ENCODE measurements at regions not wholly inside any gene's neighbourhood (a gene's known extent, or its start where the extent isn't known, plus 50 kb on each side); places are given as distances from the start of the nearest gene placed in this dataset.
A peak's percentile ranks its signal among the peaks of the same experiment; 100 is the strongest.
"Not testable (repeated sequence)": the region's sequence is repeated elsewhere in the genome, so short reads cannot be mapped to it uniquely, and the experiment has no call there.

DNA sequence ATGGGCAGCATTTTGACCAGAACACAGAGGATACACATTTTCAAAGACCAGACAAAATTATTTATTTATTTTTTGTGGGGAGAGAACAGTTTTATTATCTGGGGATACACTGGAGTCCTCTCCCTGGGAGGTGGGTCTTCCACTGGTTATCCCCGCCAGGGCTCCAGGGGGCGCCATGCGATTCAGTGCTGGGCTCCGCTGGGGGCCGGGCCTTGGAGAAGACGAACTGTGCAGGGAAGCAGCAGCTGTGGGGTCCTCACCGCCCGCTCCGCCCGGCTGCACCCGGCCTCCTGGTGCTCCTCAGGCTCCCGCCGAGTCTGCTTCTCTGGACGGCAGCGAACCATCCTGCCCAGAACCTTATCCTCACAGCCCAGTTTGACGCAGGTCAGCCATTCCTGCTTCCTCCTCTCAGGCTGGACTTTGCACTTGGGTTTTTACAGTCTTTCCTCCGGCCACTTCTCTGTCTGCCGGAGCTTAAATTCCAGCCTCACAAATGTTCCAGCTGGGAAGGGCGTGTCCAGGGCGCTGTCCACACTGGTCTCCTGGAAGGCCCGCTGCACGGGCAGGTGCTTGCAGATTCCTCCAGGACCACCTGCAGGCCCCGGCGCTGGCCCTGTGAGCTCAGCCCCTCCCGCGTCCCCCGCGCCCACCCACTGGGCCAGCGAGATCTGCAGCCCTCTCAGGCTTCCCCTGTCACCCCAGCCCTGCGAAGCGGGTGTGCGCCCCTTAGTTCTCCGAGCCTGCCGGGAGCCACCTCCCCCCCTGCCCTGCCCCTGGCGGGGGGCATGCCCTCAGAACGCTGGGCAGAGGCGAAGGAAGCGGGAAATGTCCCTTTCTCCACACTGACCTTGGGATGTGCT lies 1830.0 kb upstream of the DEFB115 start:
- no peak for DNase-seq

DNA sequence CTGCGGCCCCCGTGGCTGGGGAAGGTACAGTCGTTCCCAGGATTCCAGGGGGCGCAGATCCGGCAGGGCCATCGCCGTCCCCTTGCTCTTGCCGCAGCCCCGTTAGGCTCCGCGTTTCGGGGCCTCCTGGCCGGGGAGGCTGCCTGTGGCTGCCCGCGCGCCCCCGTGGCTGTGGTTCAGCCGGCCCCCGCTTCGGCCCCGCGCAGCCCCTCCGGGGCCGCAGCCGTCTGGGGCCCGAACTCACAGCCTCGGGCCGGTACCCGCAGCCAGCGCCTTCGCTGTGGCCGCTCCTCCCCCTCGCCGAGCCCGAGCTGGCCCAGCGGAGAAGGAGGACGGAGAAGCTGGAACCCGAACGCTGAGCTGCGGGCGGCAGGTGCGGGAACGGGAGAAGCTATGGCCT lies 1826.9 kb upstream of the DEFB115 start:
- no peak for DNase-seq

DNA sequence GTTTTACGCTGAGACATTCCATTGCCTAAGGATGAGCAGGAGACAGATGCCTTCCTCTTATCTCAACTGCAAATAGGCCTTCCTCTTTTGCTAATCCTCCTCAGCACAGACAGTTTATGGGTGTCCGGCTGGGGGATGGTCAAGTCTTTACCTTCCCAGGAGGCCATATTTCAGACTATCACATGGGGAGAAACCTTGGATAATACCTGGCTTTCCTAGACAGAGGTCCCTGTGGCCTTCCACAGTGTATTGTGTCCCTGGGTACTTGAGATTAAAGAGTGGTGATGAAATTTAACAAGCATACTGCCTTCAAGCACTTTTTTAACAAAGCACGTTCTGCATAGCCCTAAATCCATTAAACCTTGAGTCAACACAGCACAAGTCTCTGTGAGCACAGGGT lies 1816.7 kb upstream of the DEFB115 start:
- DNase-seq, result not testable (repeated sequence)

DNA sequence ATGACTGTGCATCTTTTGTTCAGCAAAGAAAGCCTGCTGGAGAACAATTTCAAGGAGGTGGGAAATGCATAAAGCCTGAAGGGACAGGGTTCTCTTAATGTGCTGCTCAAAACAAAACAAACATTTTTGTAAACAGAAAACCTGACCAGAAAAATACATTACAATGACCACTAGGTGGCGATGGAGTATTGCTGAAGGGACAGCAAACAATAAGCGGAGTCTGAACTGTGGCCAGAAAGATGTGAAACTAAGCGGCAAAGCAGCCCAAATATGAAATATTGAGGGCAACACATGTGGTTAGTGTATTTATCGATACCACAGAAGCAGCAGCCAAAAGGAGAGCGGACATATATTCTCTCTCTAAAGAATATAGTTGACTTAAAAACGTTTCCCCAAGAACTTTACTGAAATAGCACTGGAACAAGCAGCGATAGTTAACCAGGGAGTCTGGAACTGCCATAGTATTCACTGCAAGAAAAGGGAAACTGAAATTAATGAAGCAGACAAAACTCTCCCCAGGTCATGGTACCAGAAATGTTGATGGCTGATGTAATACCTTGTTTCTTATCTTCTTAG lies 1814.2 kb upstream of the DEFB115 start:
- peak; percentile 33 for DNase-seq

DNA sequence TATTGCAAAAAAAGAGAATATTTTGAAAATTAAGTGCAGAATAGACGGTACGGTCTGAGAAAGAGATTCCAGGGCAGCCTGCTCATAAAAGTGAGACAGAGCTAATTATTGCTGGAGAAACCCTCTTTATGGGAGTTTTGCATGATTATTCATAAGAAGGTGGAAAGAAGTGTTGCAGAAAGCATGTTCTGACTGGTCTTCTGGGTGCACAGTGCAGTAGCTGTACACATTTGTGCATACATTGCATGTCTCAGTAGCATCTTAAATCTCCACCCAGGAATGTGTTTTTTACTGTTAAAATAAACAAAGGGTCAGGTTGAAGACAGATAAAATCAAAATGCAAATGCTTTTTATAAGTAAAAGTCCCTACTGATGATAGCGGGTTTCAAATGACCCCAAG lies 1813.6 kb upstream of the DEFB115 start:
- DNase-seq, result no peak

DNA sequence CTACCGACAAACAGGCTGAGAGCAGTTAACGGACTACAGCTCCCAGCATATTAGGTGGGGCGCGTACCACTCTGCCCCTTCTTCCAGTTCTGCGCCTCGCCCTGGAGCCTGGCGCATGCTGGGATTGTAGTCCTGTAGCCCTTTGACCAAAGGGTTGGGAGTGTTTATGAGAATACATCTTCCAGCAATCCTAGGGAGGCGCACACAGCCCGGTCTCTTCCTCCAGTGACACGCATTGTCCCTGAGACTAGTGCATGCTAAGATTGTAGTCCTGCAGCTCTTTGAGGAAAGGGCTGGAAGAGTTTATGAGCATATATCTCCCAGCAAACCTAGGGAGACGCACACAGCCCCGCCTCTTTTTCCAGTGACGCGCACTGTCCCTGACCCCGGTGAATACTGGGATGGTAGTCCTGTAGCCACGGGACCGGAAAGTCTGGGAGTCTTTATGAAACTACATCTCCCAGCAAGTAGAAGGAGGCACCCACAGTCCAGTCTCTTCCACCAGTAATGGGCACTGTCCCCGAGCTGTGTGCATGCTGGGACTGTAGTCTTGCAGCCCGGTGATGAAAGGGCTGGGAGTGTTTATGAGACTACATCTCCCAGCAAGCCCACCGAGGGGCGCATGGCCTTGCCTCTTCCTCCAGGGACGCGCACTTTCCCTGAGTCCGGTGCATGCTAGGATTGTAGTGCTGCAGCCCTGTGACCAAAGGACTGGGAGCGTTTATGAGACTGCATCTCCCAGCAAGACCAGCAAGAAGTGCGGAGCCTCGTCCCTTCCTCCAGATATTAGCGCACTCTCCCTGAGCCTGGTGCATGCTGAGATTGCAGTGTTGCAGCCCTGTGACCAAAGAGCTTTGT lies 1812.2 kb upstream of the DEFB115 start:
- DNase-seq, result peak; percentile 82

DNA sequence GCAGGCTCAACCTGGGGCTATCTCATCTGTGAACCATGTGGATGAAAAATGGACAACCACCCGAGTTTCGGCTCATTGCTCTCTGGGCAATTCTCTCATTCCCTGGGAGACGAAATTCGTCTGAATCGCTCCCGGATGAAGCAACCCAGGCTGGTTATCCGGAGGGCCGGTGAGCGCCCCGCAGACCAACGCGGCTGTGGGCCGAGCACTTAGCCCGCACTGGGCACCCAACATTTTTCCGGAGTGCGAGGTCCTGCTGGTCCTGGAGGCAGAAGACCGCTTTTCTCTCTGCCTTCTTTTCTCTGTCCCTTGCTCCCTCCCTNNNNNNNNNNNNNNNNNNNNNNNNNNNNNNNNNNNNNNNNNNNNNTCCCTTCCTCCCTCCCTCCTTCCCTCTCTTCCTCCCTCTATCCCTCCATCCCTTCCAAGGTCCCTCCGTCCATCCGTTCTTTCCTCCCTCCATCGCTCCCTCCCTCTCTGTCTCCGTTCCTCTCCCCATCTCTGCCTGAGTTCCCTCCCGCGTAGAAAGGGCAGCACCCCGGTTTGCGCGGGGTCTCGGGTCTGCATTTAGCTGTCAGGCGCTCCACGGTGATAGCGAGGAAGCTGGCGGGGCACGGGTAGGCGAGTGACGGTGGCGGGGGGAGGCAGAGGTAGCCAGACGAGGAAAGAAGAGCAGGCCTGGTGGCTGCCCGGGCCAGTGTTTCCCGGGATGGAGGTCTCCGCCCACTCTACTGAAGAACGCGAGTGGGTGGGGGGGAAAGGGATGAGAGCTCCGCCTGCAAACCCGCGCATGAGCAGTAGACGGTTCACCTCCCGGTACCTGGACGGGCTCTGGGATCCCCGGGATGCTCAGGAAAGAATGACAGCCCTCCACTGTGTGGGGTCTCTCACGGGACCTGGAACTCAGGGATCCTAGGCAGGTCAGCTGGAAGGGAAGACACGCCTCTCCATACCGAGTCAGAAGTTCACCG lies 1809.7 kb upstream of the DEFB115 start:
- not testable (repeated sequence) for DNase-seq

DNA sequence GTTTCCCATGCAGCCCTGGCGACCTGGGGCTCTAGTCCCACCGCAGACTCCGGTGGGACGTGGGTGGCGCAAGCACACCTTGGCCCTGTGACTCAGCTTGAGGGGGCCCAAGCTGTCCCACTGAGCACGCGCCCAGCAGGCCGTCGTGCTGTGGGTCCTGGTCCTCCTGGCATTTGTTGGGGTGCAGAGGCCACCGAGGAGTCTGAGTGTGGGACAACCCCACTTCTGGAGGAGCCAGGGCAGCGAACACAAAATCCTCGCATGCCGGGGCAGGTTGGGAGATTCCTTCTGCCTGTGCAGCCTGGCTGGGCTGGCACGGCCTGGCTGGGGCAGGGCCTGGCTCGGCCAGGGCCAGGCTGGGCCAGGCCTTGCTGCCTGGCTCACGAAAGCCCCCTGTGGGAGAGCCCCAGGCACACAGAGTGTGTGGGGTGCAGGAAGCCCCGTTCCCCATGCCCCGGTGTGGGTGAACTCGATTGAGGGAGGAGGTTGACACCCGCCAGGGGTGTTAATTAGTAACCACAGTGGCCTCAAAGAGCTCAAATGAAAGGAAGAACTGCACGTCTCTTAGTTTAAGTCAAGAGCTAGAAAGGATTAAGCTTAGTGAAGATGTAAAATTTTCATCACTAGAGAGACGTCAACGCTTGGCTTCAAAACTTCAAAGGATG lies 1808.5 kb upstream of the DEFB115 start:
- no peak for DNase-seq

DNA sequence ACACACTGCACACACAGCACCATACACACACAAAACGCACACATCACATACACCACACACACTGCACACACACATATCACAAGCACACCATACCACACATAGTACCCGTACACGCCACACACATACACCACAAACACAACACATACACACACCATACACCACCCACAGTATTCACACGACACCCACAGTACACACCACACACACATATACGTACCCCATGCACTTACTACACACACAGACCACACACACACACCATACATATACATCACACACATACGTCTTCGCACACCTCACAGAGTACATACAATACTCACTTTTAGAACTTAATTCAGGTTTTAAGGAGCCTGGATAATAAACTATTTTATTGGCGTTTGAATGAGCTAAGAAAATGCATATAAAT lies 1805.3 kb upstream of the DEFB115 start:
- DNase-seq, result no peak

DNA sequence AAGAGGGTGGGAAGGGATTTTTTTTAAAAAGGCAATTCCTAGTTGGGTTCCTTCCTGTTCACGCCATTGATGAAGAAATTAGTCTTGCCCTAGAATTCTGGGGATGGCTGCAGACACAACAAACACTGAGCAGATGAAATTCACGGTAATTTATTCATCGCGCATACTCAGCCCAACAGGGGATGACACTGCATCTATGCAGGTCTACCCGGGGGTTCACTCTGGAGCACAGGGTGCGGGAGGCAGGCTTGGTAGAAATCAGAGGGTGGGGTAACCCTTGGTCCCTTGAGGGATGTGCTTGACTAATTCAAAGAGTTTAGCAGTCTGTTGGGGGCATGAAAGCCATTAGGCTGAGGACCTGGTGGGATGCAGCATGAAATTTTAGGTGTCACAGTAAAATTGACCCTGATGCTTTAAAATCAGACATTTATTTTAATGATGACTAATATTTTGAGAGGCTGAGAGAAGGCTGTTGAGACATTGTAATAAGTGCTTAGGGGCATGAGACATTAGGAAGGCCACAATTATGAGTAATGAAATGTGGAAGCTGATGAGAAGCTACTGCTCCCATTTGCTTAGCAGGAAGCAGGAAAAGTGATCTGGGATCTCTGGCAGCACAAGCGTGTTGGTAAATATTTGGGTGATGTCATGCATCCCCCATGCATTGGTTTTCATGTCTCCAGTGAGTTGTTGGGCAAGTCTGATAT lies 1800.3 kb upstream of the DEFB115 start:
- DNase-seq, result not testable (repeated sequence)

DNA sequence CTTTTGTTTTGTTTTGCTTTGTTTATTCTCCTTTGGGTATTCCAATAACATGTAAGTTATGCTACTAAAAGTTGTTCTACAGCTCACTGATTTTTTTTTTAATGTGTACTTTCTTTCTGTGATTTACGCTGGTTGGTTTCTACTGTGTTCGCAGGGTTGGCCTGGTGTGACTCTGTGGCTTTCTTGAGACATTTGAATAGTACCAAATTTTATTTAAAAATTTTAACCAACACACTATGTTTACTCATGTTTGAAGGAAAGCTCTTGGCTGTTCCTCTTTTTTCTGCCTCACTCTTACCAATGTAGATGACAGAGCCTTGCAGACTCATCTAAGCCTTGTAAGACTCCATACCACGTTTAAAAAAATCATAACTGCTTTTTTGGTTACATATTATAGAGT lies 1784.9 kb upstream of the DEFB115 start:
- no peak for DNase-seq

DNA sequence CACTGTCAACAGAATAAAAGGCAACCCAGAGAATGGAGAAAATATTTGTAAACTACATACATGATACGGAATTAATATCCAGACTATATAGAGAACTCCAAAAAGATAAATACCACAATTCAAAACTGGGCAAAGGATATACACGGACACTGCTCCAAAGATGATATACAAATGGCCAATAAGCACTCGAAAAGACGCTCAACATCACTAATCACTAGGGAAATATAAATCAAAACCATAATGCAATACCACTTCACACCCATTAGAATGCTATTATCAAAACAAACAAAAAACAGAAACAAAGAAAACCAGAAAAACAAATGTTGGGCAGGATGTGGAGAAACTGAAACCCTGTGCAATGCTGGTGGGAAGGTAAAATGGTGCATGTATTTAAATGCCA lies 1764.6 kb upstream of the DEFB115 start:
- not testable (repeated sequence) for DNase-seq

DNA sequence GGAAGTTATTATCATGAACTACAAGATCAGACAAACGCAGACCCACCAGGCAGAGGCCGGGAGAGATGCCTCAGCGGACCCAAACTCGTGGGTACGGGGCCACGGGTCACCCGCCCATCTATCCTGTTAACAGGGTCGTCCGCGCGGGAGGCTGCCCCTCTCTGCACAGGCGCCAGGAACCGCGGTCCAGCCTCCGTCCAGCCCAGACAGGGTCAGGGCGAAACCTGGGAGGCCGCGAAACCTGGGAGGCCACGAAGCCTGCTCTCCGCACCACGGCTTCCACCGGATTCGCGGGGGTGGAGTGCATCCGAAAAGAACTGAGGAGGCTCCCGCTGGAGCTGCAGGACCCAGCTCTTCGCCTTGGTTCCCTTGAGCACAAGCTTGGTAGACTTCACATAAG lies 1760.7 kb upstream of the DEFB115 start:
- not testable (repeated sequence) for DNase-seq

DNA sequence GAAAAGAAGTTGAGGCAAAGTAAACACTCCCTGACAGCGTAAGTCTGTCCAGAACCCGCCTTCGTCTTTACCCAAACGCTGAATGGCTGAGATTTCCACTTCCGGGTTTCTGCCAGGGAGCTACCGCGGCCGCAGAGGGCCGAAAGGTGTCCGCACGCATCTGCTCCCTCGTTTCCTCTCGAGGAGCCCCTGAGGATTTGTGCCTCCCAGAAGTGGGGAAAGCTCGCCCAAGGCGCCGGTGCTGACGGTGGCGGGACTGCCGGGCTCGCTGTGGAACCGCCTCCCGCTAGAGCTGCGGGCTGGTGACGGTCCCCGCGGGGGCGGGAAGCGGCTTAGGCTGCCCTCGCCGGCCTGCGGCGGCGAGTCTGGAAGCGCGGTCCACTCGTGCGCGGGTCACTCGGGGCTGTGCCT lies 1760.2 kb upstream of the DEFB115 start:
- DNase-seq, result peak; percentile 22

DNA sequence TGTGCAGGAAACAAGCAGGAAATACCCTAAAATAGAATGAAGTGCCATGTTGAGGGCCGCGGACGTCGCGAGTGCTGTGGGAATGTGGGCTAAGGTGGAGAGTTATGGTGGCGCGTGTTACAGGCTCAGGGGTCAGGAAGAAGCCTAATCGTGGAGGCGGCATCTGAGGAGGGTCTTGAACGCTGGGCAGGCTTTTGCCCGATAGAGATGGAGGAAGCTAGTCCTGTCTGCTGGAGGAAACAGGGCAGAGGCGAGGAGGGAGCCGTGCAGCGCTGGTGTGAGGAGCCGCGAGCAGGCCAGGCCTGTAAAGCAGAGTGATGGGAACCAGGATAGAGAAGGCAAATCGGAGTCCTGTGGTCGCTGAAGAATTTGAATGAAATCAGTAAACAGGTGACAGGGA lies 1759.8 kb upstream of the DEFB115 start:
- not testable (repeated sequence) for DNase-seq

DNA sequence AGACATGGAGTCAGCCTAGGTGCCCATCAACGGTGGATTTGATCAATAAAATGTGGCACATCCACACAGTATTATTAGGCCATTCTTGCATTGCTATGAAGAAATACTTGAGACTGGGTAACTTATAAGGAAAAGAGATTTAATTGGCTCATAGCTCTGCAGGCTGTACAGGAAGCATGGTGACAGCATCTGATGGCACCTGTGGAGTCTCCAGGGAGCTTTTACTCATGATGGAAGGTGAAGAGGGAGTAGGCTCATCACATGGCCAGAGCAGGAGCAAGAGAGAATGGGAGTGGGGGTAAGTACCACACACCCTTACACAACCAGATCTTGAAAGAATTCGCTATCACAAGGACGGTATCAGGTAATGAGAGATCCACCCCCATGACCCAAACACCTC lies 1756.7 kb upstream of the DEFB115 start:
- not testable (repeated sequence) for DNase-seq

DNA sequence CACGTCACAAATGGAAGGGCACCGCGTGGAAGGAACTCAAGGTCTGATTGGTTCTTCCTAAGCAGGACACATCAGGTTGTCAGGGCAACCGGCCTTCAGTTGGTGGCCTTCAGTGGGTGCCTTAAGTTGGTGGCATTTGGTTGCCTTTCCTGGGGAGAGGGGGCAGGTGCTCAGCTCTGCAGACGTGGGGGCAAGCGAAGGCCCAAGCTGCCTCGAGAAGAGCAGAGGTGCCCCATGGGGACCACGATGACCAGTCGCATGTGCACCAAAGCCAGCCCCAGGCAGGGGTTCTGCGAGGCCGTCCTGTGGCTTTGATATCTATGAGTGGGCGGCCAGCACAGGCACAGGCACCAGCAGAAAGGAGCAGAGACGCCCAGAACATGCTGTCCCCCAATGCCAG lies 1742.8 kb upstream of the DEFB115 start:
- not testable (repeated sequence) for DNase-seq

DNA sequence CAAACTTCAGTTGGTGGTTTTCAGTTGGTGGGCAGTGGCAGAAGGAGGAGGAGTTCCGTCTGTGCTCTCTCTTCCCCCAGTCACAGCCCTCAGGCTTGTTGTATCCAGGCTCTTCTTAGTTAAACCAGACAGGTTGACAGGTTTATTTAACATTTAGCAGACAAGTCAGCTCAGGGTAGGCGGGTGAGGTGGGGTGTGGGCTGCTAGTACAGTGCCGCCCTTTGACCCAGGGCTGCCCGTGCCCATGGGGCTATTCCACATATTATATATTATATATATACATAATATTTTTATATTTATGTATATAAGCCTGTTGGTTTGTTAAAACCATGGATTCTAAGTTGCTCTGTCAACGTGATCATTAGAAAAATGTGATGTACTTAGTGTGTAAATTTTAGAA lies 1740.6 kb upstream of the DEFB115 start:
- DNase-seq, result not testable (repeated sequence)

DNA sequence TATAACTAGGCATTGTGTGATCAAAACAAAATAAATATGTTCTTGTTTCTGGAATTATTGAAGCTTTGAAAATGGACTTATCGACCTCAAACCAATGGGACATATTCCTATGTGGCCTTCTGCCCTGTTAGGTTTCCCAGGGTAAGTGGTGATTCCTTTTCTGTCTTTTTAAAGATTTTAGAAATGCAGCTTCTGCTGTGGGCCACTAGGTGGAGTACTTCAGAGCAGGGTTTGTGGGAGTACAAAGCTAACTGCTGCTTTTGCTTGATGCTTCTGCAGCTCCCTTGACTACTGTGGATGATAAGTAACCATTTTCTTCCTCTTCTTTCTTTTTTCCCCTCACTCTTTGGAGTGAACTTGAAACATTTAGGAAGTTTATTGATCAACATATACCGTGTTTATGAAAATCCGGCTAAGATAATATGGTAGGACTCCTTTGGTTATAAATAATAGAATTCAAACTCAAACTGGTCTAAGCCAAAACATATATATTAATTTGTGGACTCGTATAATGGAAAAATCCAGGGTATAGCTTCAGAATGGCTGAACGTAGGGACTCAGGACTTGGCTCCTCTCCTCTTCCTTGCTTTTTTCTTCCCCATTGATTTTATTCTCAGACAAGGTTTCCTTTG lies 1737.7 kb upstream of the DEFB115 start:
- not testable (repeated sequence) for DNase-seq

DNA sequence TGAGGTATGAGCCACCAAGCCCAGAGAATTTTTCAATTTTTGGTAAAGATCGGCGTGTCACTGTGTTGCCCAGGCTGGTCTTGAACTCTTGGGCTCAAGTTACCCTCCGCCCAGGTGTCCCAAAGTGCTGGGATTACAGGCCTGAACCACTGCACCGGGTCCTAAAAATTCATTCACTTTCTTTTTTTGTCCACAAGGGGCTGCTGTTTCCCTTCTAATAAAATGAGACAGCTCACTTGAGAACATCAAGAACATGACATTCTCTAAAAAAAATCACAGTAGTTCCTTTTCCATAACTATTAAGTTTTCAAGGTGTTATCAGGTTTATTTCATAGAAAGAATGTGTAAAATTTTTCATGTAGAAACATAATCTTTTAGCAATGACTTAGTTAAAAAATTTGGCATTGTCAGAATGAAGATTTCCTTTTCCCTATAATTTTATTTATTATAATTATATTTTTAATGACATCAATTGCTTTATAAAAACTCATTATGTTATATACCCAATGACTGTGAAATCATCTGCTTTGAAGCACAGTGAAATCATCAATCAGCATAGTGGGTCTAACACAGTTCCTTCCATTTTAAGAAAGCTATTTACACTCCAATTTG lies 1723.8 kb upstream of the DEFB115 start:
- DNase-seq, result not testable (repeated sequence)

Measured in fibroblast of skin of scalp (primary cell).